OCI-LY3 (cell line): ENCODE measurements at regions not wholly inside any gene's neighbourhood (a gene's known extent, or its start where the extent isn't known, plus 50 kb on each side); places are given as distances from the start of the nearest gene placed in this dataset.

Experiments
- CTCF ChIP-seq: fragments of 200-600, 300-600 bp; sonication (generic); IDR thresholded peaks from 2 replicates; pipeline ENCODE4 v1.5.1; 2014; ENCODE audit warnings: antibody characterized with exemption, low read length, low read depth
- EZH2phosphoT487 ChIP-seq: fragments of 200-600 bp; shearing (Covaris generic); IDR thresholded peaks from 2 replicates; pipeline ENCODE4 v1.6.1; 2018; ENCODE audit warnings: antibody characterized with exemption, mixed run types, low read depth

GRCh38 chr5:164600274-164600673, 1094.9 kb downstream of the MAT2B start:
- TF ChIP-seq CTCF (no peak), EZH2phosphoT487 (no peak)
